HEK293 (cell line): ENCODE measurements at regions not wholly inside any gene's neighbourhood (a gene's known extent, or its start where the extent isn't known, plus 50 kb on each side); places are given as distances from the start of the nearest gene placed in this dataset.

Experiments
- CTCF ChIP-seq: fragments of 450-650 bp; formaldehyde crosslinking; IDR thresholded peaks from 2 replicates; pipeline ENCODE4 v1.5.1; 2016; ENCODE audit warnings: missing biosample characterization, missing genetic modification characterization
- EGR2 ChIP-seq: fragments of 450-650 bp; formaldehyde crosslinking; IDR thresholded peaks from 2 replicates; pipeline ENCODE4 v1.5.1; 2016; ENCODE audit warnings: low read depth, missing biosample characterization, missing genetic modification characterization
- SALL2 ChIP-seq: fragments of 450-650 bp; formaldehyde crosslinking; IDR thresholded peaks from 2 replicates; pipeline ENCODE4 v1.5.0; 2017; ENCODE audit warnings: missing biosample characterization, mild to moderate bottlenecking, missing genetic modification characterization, borderline replicate concordance
- TRIM28 ChIP-seq: IDR thresholded peaks from 2 replicates; pipeline ENCODE4 v1.6.1; 2011; ENCODE audit warnings: low read length, control low read depth, borderline replicate concordance
- ZNF146 ChIP-seq: fragments of 450-650 bp; formaldehyde crosslinking; IDR thresholded peaks from 2 replicates; pipeline ENCODE4 v1.5.1; 2016; ENCODE audit warnings: missing biosample characterization, missing genetic modification characterization
- ZNF558 ChIP-seq: fragments of 450-650 bp; formaldehyde crosslinking; IDR thresholded peaks from 2 replicates; pipeline ENCODE4 v1.5.1; 2016; ENCODE audit warnings: missing biosample characterization, missing genetic modification characterization
- ZXDB ChIP-seq: fragments of 450-650 bp; formaldehyde crosslinking; IDR thresholded peaks from 2 replicates; pipeline ENCODE4 v1.5.1; 2016; ENCODE audit warnings: missing biosample characterization, missing genetic modification characterization

GRCh38 chr1:106325600-106325999 lies 730.9 kb upstream of the PRMT6 start:
- TF ChIP-seq ZXDB (tag by site-specific recombination) (no peak), ZNF146 (tag by site-specific recombination) (no peak), EGR2 (tag by site-specific recombination) (no peak), CTCF (tag by site-specific recombination) (no peak), SALL2 (tag by site-specific recombination) (no peak), TRIM28 (no peak), ZNF558 (tag by site-specific recombination) (no peak)
